COR-L47 (cell line): ENCODE measurements at regions not wholly inside any gene's neighbourhood (a gene's known extent, or its start where the extent isn't known, plus 50 kb on each side); places are given as distances from the start of the nearest gene placed in this dataset.
"Not testable (repeated sequence)": the region's sequence is repeated elsewhere in the genome, so short reads cannot be mapped to it uniquely, and the experiment has no call there.

Source experiments
- DNase-seq: peaks from one replicate; lab custom pipeline; 2025; lab: John Stamatoyannopoulos, UW

- DNase-seq: no peak
Measured at GRCh38 chr6:132140189-132140588, 189.0 kb upstream of the CCN2 start.

- DNase-seq: no peak
Measured at GRCh38 chr6:132139611-132140010, 188.4 kb upstream of the CCN2 start.

GRCh38 chr6:132136981-132137380 is 185.8 kb upstream of the CCN2 start:
- no peak for DNase-seq

GRCh38 chr6:132135409-132135808 is 184.2 kb upstream of the CCN2 start:
- DNase-seq: no peak

GRCh38 chr6:132133736-132134445 is 182.7 kb upstream of the CCN2 start:
- no peak for DNase-seq

GRCh38 chr6:132132924-132133639 is 181.9 kb upstream of the CCN2 start:
- no peak for DNase-seq

- DNase-seq: no peak
Measured at GRCh38 chr6:132132422-132132821, 181.2 kb upstream of the CCN2 start.

GRCh38 chr6:132131758-132132157 is 180.6 kb upstream of the CCN2 start:
- DNase-seq: no peak

- DNase-seq: no peak
Measured at GRCh38 chr6:132131351-132131750, 180.2 kb upstream of the CCN2 start.

- no peak for DNase-seq
Measured at GRCh38 chr6:132130626-132131298, 179.6 kb upstream of the CCN2 start.

- no peak for DNase-seq
Measured at GRCh38 chr6:132128424-132128823, 177.3 kb upstream of the CCN2 start.

GRCh38 chr6:132126150-132126549 is 175.0 kb upstream of the CCN2 start:
- no peak for DNase-seq

- DNase-seq: peak; percentile 59
Measured at GRCh38 chr6:132122871-132123270, 171.7 kb upstream of the CCN2 start.

- DNase-seq: no peak
Measured at GRCh38 chr6:132122176-132122575, 171.0 kb upstream of the CCN2 start.

- DNase-seq: no peak
Measured at GRCh38 chr6:132118144-132118543, 167.0 kb upstream of the CCN2 start.

- DNase-seq: no peak
Measured at GRCh38 chr6:132115714-132116366, 164.7 kb upstream of the CCN2 start.

GRCh38 chr6:132114201-132114825 is 163.1 kb upstream of the CCN2 start:
- no peak for DNase-seq

GRCh38 chr6:132109752-132110151 is 158.6 kb upstream of the CCN2 start:
- not testable (repeated sequence) for DNase-seq

GRCh38 chr6:132107896-132108295 is 156.7 kb upstream of the CCN2 start:
- no peak for DNase-seq

- DNase-seq: no peak
Measured at GRCh38 chr6:132101535-132101934, 150.4 kb upstream of the CCN2 start.

- no peak for DNase-seq
Measured at GRCh38 chr6:132100388-132100990, 149.3 kb upstream of the CCN2 start.

GRCh38 chr6:132096996-132097395 is 145.8 kb upstream of the CCN2 start:
- DNase-seq: no peak
